ENCODE measurements at regions not wholly inside any gene's neighbourhood (a gene's known extent, or its start where the extent isn't known, plus 50 kb on each side); places are given as distances from the start of the nearest gene placed in this dataset.
A peak's percentile ranks its signal among the peaks of the same experiment; 100 is the strongest.

DNA sequence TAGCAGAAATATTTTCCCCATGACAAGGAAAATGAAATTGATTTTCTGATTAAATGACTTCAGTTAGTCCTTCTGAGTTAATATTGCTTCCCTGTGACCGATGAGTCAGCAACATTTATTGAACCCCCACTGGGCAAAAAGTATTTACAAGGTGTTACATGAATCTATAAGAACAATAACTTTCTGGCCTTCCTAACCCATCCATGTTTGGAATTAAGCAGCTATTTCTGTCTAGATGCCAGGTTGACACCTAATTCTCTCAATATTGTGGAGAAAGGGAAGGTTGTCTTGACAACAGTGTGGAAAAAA is 112.9 kb upstream of the JAZF1 start:
- no peak for DNase-seq

DNA sequence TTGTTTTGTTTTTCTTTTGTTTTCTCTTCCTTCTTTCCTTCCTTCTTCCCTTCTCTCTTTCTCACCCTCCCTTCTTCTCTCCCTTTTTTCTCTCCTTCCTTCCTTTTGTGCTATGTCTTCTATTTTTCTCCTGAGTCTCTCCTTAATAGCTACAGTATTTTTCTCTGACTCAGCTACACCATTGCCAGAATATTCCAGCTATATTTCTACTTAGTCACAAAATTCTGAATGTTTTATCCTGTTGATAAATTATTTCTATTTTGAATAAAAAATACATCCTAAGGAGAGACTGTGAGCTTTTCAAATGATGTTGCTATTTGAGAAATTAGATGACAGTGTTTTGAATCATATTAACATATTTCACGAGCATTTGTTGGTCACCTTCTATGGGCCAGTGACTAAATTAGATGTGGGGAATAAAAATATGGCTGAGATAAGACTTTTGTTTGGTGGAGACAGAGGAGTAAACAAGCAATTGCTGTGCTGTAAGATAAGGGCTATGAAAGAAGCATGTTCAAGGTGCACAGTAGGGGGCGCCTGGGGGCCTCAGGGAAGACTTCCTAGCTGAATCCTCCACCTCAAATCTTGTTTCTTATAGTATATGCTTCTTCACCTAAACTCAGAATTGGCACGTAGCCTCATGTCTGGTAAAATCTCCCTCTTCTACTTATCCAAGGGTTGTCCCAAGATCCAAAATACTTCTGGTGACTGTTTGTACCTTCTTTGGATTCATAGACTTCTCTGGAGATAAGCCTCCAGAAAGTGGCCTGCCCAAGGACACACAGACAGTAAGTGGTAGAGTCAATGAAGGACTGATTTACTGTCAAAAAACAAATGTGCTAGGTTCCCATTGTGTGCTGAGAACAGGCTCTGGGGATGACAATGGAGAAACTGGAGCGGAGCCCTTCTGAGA is 115.5 kb upstream of the CREB5 start:
- DNase-seq, result peak; percentile 19 to 61 (median 34)

DNA sequence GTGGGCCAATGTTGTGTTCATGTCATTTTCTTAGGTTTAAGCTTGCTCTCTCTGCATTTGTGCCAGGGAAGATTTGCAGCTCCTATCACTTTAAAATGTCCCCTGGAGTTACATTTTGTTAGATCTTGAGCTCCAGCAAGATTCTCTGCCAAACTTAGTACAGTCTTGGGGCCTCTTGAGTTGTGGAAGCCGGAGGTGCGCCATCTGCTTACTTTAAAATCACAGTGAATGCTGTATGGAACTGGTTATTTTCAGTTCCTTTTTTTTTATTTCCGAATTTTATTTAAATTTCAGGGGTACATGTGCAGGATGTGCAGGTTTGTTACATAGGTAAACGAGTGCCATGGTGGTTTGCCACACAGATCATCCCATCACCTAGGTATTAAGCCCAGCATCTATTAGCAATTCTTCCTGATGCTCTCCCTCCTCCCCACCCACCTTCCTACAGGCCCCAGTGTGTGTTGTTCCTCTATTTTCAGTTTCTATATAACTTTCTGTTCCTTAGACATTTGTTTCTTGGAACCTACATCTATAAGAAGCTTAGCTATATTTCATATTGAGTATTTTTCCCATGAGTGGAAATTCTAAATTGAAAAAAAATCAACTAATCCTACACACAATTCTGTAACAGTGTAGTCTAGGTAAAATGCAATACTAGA is 114.4 kb upstream of the CREB5 start:
- peak; percentile 36 to 39 (median 36) for DNase-seq

DNA sequence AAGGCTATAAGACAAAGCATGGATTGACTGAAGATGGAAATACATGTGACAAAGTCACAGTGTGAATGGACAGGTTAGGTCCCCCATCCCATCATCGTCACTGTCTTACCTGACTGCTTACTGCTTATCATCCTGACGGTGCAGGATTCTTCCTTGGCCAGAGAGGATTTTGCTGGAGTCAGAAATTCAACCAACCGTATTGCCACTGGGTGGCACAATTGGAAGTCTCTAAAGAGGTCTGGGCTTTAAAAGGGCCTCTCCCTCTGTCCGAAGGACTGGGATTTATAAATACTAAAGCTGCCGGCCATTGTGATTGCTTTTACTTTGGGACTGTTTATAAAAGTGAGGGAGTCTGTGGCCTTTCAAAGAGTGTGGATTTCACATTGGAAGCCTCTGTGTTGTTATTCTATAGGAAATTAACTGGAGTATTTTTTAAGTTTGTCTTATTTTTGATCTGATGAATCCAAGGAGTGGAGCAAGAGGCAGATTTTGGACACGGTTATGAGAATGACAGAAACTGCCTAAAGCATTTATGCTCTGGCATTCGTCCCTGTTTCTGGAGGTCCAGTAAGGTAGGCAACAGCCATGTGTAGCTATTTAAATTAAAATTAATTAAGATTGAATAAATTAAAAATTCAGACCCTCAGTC is 113.3 kb upstream of the CREB5 start:
- peak; percentile 8 to 28 (median 17) for DNase-seq

DNA sequence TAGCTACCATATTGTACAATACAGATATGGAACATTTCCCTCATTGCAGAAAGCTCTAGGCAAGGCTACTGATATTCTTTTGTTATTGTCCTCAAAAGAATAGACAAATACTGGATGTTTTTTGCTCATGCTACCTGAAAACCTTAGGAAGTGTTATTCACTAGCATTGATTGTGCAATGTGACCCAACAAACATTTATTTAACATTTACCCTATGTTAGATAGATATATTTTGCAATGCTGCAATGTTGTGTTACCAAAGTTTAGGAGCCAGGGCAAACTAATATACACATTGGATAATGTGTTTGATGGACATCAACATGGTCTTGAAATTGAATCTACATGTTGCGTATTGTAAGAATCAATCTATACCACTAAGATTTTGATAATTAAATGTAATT is 112.8 kb upstream of the CREB5 start:
- no peak for DNase-seq

DNA sequence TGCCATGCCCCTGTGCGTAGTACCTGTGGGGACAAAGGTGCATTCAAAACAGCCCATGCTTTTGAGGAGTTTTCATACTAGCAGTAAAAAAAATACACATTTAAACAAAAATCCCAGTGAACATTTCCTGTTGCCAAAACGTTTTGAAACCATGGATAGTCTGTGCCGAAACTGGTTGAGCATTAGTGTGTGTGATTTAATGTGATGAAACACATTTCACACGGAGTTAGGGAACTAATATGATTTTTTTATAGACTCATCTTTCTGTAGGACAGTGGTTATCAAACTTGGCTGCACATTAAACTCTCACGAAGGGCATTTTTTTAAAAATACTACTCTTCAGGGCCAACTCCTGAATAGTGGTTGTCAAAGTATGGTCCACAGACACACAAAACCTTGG is 111.8 kb upstream of the CREB5 start:
- no peak for DNase-seq

- no peak for DNase-seq
These were observed 111.1 kb upstream of the CREB5 start for GRCh38 chr7:28301148-28301641.

DNA sequence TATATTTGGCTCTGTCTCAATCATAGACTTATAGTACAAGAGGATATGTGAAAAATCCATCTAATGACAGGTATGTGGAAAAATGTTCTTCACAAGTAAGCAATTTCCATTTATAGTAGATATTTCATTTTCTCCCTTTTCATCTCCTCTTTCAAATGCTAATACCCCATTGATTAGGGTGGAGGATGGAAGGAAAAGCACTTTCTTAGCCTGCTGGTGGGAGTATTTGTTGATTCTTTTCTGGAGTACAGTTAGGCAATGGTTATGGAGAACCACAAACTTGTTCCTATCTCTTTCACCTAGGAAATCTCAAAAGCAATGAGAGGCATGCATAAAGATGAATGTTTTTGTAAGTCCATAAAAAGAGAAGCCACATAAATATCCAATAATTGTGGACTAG is 108.0 kb upstream of the CREB5 start:
- no peak for DNase-seq

DNA sequence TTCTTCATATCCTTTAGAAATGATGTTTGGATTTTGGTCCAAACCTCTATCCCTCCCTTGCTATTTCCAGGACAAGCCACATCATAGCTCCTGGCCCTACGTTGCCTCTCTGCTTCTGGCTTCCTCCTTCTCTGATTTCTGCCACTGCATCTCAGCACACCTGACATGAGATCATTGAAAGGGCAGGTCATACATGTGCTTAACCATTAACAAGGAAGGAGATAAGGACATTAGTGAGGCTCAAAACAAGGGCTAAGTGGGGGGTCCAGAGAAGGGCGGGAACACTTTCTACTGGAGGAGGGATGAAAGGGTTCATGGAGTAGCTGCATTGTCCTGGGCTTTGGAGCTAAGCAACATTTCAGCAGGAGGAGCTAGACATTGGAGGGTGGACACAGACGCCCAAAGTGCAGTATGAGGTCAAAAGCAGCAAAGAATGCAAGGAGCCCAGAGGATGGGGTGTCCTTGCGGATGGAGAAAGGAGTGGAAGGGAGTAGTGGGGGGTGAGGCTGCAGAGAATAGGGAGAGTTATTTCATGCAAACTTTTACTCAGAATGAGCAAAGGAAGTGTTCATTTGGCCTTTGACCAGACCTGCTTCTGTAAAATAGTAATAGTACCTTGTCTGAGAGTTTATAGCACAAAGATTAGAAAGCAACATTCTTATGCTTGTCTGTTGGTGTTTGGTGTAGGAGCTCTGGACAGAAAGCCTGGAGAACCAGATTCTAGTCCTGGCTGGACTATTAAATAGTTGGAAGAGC is 102.4 kb upstream of the CREB5 start:
- DNase-seq, result no peak

DNA sequence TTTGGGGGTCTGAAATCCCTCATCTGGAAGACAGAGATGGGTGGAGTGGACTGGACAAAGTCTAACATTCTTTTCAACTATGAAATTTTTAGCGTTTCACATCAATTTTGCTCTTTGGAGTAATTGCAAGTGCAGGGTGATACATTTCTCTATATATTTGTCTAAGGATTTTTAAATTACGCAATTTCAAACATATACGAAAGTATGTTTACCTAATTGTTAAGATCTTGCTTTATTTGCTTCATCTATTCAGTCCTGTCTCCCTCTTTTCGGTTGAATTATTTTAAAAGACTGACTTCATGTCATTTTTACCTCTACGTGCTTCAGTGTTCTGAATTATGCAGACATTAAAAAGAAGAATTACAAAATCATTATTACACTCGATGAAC is 101.9 kb upstream of the CREB5 start:
- no peak for DNase-seq

- DNase-seq, result no peak
These were observed 100.6 kb upstream of the CREB5 start for GRCh38 chr7:28311670-28312069.

- no peak for DNase-seq
These were observed 99.4 kb upstream of the CREB5 start for GRCh38 chr7:28312948-28313347.

- DNase-seq, result no peak
These were observed 97.5 kb upstream of the CREB5 start for GRCh38 chr7:28314841-28315240.

GRCh38 chr7:28315565-28316410 is 96.5 kb upstream of the CREB5 start:
- DNase-seq, result no peak

- DNase-seq, result peak in 2 of 3 donors; percentile 19 to 35
These were observed 95.8 kb upstream of the CREB5 start for GRCh38 chr7:28316489-28316888.

DNA sequence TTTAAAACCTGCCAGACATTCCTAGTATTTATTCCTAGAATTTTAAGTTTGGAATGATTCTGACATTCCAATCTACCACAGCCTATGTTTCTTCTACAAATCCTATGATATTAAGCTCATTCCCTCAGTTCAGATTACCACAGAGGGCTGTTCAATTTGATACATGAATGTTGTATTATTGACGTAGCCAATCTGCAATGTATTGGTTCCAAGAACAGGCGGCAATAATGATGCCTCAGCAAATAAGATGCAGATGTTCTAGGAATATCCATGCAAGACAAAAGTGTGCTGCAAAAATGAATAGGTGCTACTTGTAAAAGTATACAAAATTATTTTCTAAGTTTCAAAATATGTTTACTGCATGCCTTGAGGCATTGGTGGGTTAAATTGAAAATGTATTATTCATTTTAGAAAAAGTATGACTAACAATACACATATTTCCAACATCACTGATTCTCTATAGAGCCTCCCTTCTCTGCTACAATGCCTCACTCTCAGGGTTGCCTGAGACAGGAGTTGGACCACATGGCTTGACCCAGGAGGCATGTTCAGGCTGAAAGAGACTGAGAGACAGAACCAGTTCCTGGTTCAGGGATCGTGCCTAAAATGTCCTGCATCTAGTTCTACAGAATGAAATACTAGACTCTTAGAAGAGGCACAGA is 94.1 kb upstream of the CREB5 start:
- DNase-seq, result no peak

DNA sequence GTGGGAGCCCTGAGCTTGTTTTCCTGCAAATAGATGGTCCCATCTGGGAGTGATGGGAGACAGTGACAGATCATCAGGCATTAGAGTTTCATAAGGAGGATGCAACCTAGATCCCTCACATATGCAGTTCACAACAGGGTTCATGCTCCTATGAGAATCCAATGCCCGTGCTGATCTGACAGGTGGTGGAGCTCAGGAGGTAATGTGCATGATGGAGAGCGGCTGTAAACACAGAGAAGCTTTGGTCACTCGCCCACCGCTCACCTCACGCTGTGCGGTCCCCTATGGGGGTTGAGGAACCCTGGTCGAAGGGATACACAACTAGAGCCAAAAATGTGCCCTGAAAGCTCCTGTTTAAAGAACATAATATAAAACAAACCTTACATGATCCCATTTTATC is 88.5 kb upstream of the CREB5 start:
- no peak for DNase-seq

- no peak for DNase-seq
These were observed 84.2 kb upstream of the CREB5 start for GRCh38 chr7:28328146-28328545.

GRCh38 chr7:28328822-28329660 is 83.3 kb upstream of the CREB5 start:
- peak; percentile 36 to 46 (median 39) for DNase-seq

DNA sequence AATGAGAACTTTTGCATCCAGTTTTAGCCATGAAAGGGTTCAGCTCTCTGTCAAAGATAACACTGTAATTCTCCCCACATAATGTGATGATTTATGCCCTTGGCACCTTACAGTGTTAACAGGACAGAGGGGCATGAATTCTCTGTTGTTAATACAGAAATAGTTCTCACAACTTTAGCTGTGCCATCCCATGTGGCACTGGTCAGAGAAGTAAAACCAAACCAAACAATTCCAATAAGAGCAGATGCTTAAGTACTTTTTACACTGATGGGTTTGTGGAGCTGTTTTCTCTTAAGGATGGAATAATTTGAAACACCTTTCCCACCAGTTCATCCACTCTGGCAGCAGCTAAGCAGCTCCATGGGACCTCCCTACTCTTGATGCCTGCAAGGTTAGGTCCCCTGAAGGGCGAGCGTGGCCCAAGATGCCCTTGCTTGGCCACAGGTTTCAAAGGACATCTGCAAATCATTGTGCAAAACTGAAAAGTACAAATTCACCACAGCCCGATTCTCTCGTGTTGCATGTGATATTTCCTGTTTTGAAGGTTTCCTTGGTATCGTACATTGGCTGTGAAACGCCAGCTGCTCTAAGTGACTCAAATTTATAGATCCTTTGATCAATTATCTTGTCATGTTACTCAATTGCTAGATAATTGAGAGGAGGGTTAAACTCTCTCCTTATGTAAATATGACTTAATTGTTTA is 82.5 kb upstream of the CREB5 start:
- peak; percentile 43 to 52 (median 45) for DNase-seq
